Adrenal gland (tissue), 5 donors: ENCODE measurements at regions not wholly inside any gene's neighbourhood (a gene's known extent, or its start where the extent isn't known, plus 50 kb on each side); places are given as distances from the start of the nearest gene placed in this dataset.

ENCODE experiments used
- POLR2A ChIP-seq, 2 donors: fragments of 450-650 bp; IDR thresholded peaks; one replicate each; pipeline ENCODE4 v1.6.1; 2017; ENCODE audit warnings: antibody characterized with exemption in 2 of 2, mild to moderate bottlenecking in 2 of 2, moderate library complexity in 1 of 2
- TF ChIP-seq, protein P1 (sequence below), 6 experiments: fragments of 450-650 bp in 4 of 6; fragments of 200-600 bp in 2 of 6; sonication (generic) in 1 of 6; IDR thresholded peaks; 1 replicate in 5 of 6; 2 replicates in 1 of 6; pipeline versions ENCODE4 v1.5.1 to v1.8.0; 2016 to 2021; ENCODE audit warnings: antibody characterized with exemption in 6 of 6, mild to moderate bottlenecking in 2 of 6, moderate library complexity in 1 of 6
- donor health status: DM: no; HTN: no; CAD: no.

GRCh38 chr9:106076711-106077110 lies 382.4 kb downstream of the TMEM38B start:
- TF ChIP-seq, protein P1, sequence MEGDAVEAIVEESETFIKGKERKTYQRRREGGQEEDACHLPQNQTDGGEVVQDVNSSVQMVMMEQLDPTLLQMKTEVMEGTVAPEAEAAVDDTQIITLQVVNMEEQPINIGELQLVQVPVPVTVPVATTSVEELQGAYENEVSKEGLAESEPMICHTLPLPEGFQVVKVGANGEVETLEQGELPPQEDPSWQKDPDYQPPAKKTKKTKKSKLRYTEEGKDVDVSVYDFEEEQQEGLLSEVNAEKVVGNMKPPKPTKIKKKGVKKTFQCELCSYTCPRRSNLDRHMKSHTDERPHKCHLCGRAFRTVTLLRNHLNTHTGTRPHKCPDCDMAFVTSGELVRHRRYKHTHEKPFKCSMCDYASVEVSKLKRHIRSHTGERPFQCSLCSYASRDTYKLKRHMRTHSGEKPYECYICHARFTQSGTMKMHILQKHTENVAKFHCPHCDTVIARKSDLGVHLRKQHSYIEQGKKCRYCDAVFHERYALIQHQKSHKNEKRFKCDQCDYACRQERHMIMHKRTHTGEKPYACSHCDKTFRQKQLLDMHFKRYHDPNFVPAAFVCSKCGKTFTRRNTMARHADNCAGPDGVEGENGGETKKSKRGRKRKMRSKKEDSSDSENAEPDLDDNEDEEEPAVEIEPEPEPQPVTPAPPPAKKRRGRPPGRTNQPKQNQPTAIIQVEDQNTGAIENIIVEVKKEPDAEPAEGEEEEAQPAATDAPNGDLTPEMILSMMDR (IDR thresholded peaks at IDR 0.05), result no peak
- TF ChIP-seq POLR2A (IDR thresholded peaks at IDR 0.05), result no peak
